22Rv1 (cell line): ENCODE measurements at regions not wholly inside any gene's neighbourhood (a gene's known extent, or its start where the extent isn't known, plus 50 kb on each side); places are given as distances from the start of the nearest gene placed in this dataset.

Experiments used
- H3K27ac ChIP-seq: fragments of 450-650 bp; 2 replicates; pipeline ENCODE4 v1.5.1; 2017
- ZFX ChIP-seq: fragments of 450-650 bp; IDR thresholded peaks from 2 replicates; pipeline ENCODE4 v1.6.1; 2017; ENCODE audit warnings: antibody characterized with exemption, borderline replicate concordance
- TF ChIP-seq, protein P1 (sequence below): fragments of 450-650 bp; IDR thresholded peaks from 2 replicates; pipeline ENCODE4 v1.5.1; 2017; ENCODE audit warnings: mild to moderate bottlenecking

DNA sequence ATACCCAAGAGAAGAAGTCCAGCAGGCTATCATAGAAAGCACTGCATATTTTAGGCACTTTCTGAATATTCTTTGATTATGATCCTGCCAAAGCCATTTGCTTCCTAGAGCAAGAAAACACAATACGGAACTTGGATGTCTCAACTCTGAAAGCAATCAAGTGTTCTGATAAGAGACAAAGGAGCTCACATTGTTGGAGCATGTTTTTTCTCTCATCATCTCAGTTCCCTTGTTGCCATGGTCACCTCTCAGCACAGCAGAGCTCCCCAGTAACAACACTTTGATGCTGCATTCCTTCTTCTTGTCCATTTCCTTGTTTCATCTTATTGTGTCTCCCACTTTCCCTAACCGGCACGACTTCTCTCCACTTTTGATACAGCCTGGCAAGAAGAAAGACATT, 168.7 kb upstream of the FUT9 start:
- TF ChIP-seq, protein P1, sequence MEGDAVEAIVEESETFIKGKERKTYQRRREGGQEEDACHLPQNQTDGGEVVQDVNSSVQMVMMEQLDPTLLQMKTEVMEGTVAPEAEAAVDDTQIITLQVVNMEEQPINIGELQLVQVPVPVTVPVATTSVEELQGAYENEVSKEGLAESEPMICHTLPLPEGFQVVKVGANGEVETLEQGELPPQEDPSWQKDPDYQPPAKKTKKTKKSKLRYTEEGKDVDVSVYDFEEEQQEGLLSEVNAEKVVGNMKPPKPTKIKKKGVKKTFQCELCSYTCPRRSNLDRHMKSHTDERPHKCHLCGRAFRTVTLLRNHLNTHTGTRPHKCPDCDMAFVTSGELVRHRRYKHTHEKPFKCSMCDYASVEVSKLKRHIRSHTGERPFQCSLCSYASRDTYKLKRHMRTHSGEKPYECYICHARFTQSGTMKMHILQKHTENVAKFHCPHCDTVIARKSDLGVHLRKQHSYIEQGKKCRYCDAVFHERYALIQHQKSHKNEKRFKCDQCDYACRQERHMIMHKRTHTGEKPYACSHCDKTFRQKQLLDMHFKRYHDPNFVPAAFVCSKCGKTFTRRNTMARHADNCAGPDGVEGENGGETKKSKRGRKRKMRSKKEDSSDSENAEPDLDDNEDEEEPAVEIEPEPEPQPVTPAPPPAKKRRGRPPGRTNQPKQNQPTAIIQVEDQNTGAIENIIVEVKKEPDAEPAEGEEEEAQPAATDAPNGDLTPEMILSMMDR, result no peak
- TF ChIP-seq ZFX, result no peak
- no peak overlapping the region for H3K27ac ChIP-seq

GRCh38 chr6:95848717-95849116, 167.1 kb upstream of the FUT9 start:
- TF ChIP-seq, protein P1, result no peak
- TF ChIP-seq ZFX, result no peak
- no peak overlapping the region for H3K27ac ChIP-seq

- no peak for TF ChIP-seq ZFX
- TF ChIP-seq, protein P1, result no peak
- no peak overlapping the region for H3K27ac ChIP-seq
Observed at GRCh38 chr6:95856876-95857364, 158.9 kb upstream of the FUT9 start.

DNA sequence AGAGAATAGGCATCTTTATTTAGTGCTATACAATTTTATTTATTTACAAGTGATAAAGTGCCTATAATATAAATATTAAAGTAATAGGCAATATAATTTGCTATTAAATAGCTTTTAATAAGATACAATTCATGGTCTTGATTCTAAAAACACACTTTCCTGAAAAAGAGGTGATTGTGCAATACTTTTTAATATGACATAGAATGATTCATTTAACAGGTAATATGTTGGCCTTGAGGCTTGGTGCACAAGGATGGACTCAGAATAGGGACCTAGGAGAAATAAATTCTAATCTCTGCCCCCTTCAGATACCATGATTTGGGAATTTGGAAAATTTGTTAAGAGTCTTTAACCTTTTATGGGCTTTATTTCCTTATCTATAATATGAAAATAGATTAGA, 149.9 kb upstream of the FUT9 start:
- H3K27ac ChIP-seq, result no peak overlapping the region
- TF ChIP-seq ZFX, result no peak
- TF ChIP-seq, protein P1, result no peak

DNA sequence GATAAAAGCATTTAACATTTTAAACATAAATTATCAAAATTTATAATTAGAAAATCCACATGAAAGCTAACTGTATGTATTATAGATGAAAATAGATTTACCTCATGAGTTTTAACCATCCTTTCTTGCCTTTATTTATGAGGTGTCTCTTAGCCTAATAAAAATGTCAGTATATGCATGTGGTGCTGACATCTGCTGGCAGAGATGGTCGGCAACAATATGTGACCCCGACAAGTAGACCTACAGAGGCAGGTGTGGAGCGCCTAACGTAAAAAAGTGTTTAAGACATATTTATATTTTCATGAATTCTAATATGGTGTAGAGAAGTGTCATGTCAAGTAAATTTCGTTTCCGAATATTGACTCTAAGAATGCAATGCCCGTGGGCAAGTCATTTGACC, 149.0 kb upstream of the FUT9 start:
- TF ChIP-seq, protein P1, result peak; percentile 70
- TF ChIP-seq ZFX, result no peak
- H3K27ac ChIP-seq, result no peak overlapping the region

DNA sequence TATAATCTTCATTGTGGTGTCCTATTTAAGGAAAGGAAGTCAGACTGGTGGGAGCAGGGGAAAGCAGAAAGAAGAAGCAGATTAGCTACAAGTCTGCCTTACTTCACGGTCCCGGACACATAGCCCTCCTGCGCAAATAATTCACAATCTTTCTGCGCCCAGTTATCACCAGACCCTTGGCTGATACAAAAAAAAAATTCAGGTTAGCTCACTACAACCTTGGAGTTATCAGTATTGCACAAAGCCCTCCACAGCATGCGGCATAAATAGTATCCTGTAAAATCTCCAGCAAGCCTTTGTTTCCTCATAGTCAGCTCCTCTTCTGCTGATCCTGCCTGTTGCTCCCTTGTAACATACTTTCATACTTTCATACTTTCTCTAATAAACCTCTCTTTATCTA, 148.6 kb upstream of the FUT9 start:
- H3K27ac ChIP-seq, result no peak overlapping the region
- TF ChIP-seq ZFX, result no peak
- TF ChIP-seq, protein P1, result no peak

DNA sequence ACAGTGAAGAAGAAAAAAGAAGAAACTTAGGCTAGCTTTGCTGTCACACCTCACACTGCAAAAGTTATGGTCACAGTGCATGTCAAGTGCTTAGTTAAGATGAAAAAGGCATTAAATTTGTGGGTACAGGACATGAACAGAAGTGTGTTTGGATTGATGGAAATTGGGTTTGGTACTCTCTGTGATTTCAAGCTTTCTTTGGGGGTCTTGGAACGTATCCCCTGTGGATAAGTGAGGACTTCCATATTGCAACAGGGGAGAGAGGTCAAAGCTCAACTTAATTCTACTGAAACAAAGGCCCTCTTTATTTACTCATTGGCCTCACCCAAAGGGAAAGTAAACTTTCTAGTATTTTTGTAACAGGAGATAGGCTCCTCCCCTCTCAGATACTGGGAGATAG, 138.3 kb upstream of the FUT9 start:
- H3K27ac ChIP-seq, result no peak overlapping the region
- no peak for TF ChIP-seq ZFX
- TF ChIP-seq, protein P1, result no peak
